ENCODE measurements at regions not wholly inside any gene's neighbourhood (a gene's known extent, or its start where the extent isn't known, plus 50 kb on each side); places are given as distances from the start of the nearest gene placed in this dataset.

DNA sequence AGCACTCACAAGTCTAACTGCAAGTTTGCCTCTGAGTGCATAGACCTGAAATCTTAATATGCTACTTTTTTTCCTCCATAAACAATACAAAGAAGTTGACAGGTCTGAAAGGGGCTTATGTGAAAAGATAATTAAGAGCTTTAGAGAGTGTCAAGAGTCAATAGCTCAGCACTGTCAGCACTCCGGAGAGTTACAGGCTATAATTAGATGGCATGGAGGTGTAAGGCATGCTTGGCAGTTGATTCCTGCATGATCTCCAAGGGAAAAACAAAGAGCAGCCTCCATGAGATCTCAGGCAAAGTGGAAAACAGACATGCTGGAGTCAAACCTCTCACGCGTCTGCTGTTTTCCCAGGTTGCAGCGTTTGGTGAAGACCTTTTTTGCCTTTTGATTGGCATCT lies 468.7 kb downstream of the TLE4 start:
- H3K4me2 ChIP-seq (ENCODE audit: insufficient read depth, low read length), result no peak overlapping the region
- H3K9me3 ChIP-seq (replicated peaks; ENCODE audit: control insufficient read depth, insufficient read depth, low read depth, low read length), result no peaks in the 10 kb centered on the region
- no peaks in the 10 kb centered on the region for H3K9me1 ChIP-seq (ENCODE audit: control insufficient read depth, insufficient read depth, low read length)
- H3K79me2 ChIP-seq (ENCODE audit: control insufficient read depth, insufficient read depth, low read length), result no peaks in the 10 kb centered on the region
- ChIA-PET POLR2A (no interaction called here), CTCF (ENCODE audit: low intra/inter-chr PET ratio) (no interaction called here)
- ATAC-seq (no peak), DNase-seq (ENCODE audit: extremely low read depth in 1 of 4, low spot score in 3 of 4) (no peak), FAIRE-seq (no peak)
- H3K9ac ChIP-seq (ENCODE audit: insufficient read depth in 1 of 2, low read depth in 2 of 2, low read length in 2 of 2), result no peak overlapping the region
- no peaks in the 10 kb centered on the region for H3K4me1 ChIP-seq (replicated peaks in 1 of 2; ENCODE audit: control insufficient read depth in 2 of 2, insufficient read depth in 2 of 2, low read length in 2 of 2)
- in situ Hi-C loops (cut with MboI), result no loop called here
- no TSS peak for BruUV-seq (replicated peaks)
- no peak overlapping the region for H3K27ac ChIP-seq (ENCODE audit: extremely low read depth, low read depth, low read length)
- no peaks in the 10 kb centered on the region for H3K36me3 ChIP-seq (ENCODE audit: control insufficient read depth, insufficient read depth, low read length)
- TF ChIP-seq HNRNPL (IDR thresholded peaks at IDR 0.05; ENCODE audit: low read depth, low read length), result no peak
- TF ChIP-seq, protein P1, sequence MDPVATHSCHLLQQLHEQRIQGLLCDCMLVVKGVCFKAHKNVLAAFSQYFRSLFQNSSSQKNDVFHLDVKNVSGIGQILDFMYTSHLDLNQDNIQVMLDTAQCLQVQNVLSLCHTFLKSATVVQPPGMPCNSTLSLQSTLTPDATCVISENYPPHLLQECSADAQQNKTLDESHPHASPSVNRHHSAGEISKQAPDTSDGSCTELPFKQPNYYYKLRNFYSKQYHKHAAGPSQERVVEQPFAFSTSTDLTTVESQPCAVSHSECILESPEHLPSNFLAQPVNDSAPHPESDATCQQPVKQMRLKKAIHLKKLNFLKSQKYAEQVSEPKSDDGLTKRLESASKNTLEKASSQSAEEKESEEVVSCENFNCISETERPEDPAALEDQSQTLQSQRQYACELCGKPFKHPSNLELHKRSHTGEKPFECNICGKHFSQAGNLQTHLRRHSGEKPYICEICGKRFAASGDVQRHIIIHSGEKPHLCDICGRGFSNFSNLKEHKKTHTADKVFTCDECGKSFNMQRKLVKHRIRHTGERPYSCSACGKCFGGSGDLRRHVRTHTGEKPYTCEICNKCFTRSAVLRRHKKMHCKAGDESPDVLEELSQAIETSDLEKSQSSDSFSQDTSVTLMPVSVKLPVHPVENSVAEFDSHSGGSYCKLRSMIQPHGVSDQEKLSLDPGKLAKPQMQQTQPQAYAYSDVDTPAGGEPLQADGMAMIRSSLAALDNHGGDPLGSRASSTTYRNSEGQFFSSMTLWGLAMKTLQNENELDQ (CRISPR knock-in tag; IDR thresholded peaks at IDR 0.05; ENCODE audit: borderline replicate concordance), result no peak
- TF ChIP-seq, protein P2, sequence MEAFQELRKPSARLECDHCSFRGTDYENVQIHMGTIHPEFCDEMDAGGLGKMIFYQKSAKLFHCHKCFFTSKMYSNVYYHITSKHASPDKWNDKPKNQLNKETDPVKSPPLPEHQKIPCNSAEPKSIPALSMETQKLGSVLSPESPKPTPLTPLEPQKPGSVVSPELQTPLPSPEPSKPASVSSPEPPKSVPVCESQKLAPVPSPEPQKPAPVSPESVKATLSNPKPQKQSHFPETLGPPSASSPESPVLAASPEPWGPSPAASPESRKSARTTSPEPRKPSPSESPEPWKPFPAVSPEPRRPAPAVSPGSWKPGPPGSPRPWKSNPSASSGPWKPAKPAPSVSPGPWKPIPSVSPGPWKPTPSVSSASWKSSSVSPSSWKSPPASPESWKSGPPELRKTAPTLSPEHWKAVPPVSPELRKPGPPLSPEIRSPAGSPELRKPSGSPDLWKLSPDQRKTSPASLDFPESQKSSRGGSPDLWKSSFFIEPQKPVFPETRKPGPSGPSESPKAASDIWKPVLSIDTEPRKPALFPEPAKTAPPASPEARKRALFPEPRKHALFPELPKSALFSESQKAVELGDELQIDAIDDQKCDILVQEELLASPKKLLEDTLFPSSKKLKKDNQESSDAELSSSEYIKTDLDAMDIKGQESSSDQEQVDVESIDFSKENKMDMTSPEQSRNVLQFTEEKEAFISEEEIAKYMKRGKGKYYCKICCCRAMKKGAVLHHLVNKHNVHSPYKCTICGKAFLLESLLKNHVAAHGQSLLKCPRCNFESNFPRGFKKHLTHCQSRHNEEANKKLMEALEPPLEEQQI (IDR thresholded peaks at IDR 0.05), result no peak
- no peak for TF ChIP-seq HMGN3 (IDR thresholded peaks at IDR 0.05; ENCODE audit: borderline replicate concordance, extremely low read depth, insufficient read length, low read depth, low read length)
- no peak for TF ChIP-seq ZEB2 (IDR thresholded peaks at IDR 0.05)
- no peak for TF ChIP-seq CBFA2T2 (conservative IDR thresholded peaks at IDR 0.05)
- TF ChIP-seq HOXB6 (CRISPR knock-in tag; IDR thresholded peaks at IDR 0.05; ENCODE audit: borderline replicate concordance), result no peak
- TF ChIP-seq ZBTB7A (IDR thresholded peaks at IDR 0.05; ENCODE audit: borderline replicate concordance, control insufficient read depth, low read depth, low read length), result no peak
- no peak for TF ChIP-seq FOXJ3 (CRISPR knock-in tag; IDR thresholded peaks at IDR 0.05)
- no peak for TF ChIP-seq TCFL5 (CRISPR knock-in tag; conservative IDR thresholded peaks at IDR 0.05)
- TF ChIP-seq ZNF408 (CRISPR knock-in tag; IDR thresholded peaks at IDR 0.05; ENCODE audit: low read depth), result no peak
- TF ChIP-seq GATA2 (CRISPR knock-in tag; IDR thresholded peaks at IDR 0.05), result no peak
- no peak for TF ChIP-seq ELF2 (CRISPR knock-in tag; IDR thresholded peaks at IDR 0.05)
- TF ChIP-seq ZC3H4 (CRISPR knock-in tag; IDR thresholded peaks at IDR 0.05; ENCODE audit: borderline replicate concordance), result no peak
- no peak for TF ChIP-seq ZNF444 (CRISPR knock-in tag; IDR thresholded peaks at IDR 0.05)
- no peak for TF ChIP-seq PURB (CRISPR knock-in tag; IDR thresholded peaks at IDR 0.05; ENCODE audit: low read depth)
- no peak overlapping the region for H3K4me3 ChIP-seq
- H4K20me1 ChIP-seq (replicated peaks; ENCODE audit: control insufficient read depth, insufficient read depth, low read length), result no peaks in the 10 kb centered on the region
- intact Hi-C loops (cut with micrococcal nuclease), result no loop called here
- H2AFZ ChIP-seq (ENCODE audit: low read depth, low read length), result no peak overlapping the region
- H3K27me3 ChIP-seq (ENCODE audit: control insufficient read depth in 2 of 2, insufficient read depth in 2 of 2, low read length in 2 of 2), result no peaks in the 10 kb centered on the region
- WGBS (ENCODE audit: insufficient coverage, low coverage, missing lambda C conversion rate), result 3% methylated on average over 4 of the region's 4 CpGs
